ENCODE measurements at regions not wholly inside any gene's neighbourhood (a gene's known extent, or its start where the extent isn't known, plus 50 kb on each side); places are given as distances from the start of the nearest gene placed in this dataset.

GRCh38 chr1:60228041-60228491, 154.5 kb upstream of the C1orf87 start:
- TF ChIP-seq SUZ12 (IDR thresholded peaks at IDR 0.05; ENCODE audit: extremely low read depth, insufficient read depth, insufficient read length), result no peak
- TF ChIP-seq YY1 (IDR thresholded peaks at IDR 0.05; ENCODE audit: insufficient read depth, insufficient read length), result no peak
- no peak for TF ChIP-seq ZNF274 (IDR thresholded peaks at IDR 0.05; ENCODE audit: low read depth, low read length)
- no peaks in the 10 kb centered on the region for H3K4me1 ChIP-seq (ENCODE audit: insufficient read depth, insufficient read length)
- DNase-seq (ENCODE audit: low read depth, low spot score), result no peak

GRCh38 chr1:60227601-60228000, 154.0 kb upstream of the C1orf87 start:
- Histone ChIP-seq H3K4me3 (ENCODE audit: insufficient read length, low read depth) (no peak overlapping the region), H3K36me3 (ENCODE audit: insufficient read depth, insufficient read length, low read length) (no peaks in the 10 kb centered on the region), H3K4me1 (ENCODE audit: insufficient read depth, insufficient read length) (no peaks in the 10 kb centered on the region), H3K9me3 (ENCODE audit: insufficient read depth, low read length) (no peaks in the 10 kb centered on the region), H3K9ac (ENCODE audit: insufficient read length, low read depth) (no peak overlapping the region), H3K27me3 (ENCODE audit: insufficient read depth, insufficient read length) (no peaks in the 10 kb centered on the region)
- DNase-seq (ENCODE audit: low read depth, low spot score), result no peak
- TF ChIP-seq SUZ12 (IDR thresholded peaks at IDR 0.05; ENCODE audit: extremely low read depth, insufficient read depth, insufficient read length), result no peak
- TF ChIP-seq ZNF274 (IDR thresholded peaks at IDR 0.05; ENCODE audit: low read depth, low read length), result no peak
- TF ChIP-seq YY1 (IDR thresholded peaks at IDR 0.05; ENCODE audit: insufficient read depth, insufficient read length), result no peak

More at GRCh38 chr1:60228041-60228491, 154.5 kb upstream of the C1orf87 start:
- no peak overlapping the region for H3K4me3 ChIP-seq (ENCODE audit: insufficient read length, low read depth)
- H3K9ac ChIP-seq (ENCODE audit: insufficient read length, low read depth), result no peak overlapping the region
- no peaks in the 10 kb centered on the region for H3K36me3 ChIP-seq (ENCODE audit: insufficient read depth, insufficient read length, low read length)
- no peaks in the 10 kb centered on the region for H3K9me3 ChIP-seq (ENCODE audit: insufficient read depth, low read length)
- no peaks in the 10 kb centered on the region for H3K27me3 ChIP-seq (ENCODE audit: insufficient read depth, insufficient read length)

GRCh38 chr1:60225486-60225885, 151.9 kb upstream of the C1orf87 start:
- Histone ChIP-seq H3K9me3 (ENCODE audit: insufficient read depth, low read length) (no peaks in the 10 kb centered on the region), H3K4me3 (ENCODE audit: insufficient read length, low read depth) (no peak overlapping the region), H3K27me3 (ENCODE audit: insufficient read depth, insufficient read length) (no peaks in the 10 kb centered on the region), H3K9ac (ENCODE audit: insufficient read length, low read depth) (no peak overlapping the region), H3K4me1 (ENCODE audit: insufficient read depth, insufficient read length) (no peaks in the 10 kb centered on the region), H3K36me3 (ENCODE audit: insufficient read depth, insufficient read length, low read length) (no peaks in the 10 kb centered on the region)
- no peak for DNase-seq (ENCODE audit: low read depth, low spot score)
- TF ChIP-seq SUZ12 (IDR thresholded peaks at IDR 0.05; ENCODE audit: extremely low read depth, insufficient read depth, insufficient read length), result no peak
- no peak for TF ChIP-seq YY1 (IDR thresholded peaks at IDR 0.05; ENCODE audit: insufficient read depth, insufficient read length)
- no peak for TF ChIP-seq ZNF274 (IDR thresholded peaks at IDR 0.05; ENCODE audit: low read depth, low read length)

GRCh38 chr1:60224523-60224922, 151.0 kb upstream of the C1orf87 start:
- Histone ChIP-seq H3K4me3 (ENCODE audit: insufficient read length, low read depth) (no peak overlapping the region), H3K27me3 (ENCODE audit: insufficient read depth, insufficient read length) (no peaks in the 10 kb centered on the region), H3K9ac (ENCODE audit: insufficient read length, low read depth) (no peak overlapping the region), H3K4me1 (ENCODE audit: insufficient read depth, insufficient read length) (no peaks in the 10 kb centered on the region), H3K9me3 (ENCODE audit: insufficient read depth, low read length) (no peaks in the 10 kb centered on the region), H3K36me3 (ENCODE audit: insufficient read depth, insufficient read length, low read length) (no peaks in the 10 kb centered on the region)
- TF ChIP-seq ZNF274 (IDR thresholded peaks at IDR 0.05; ENCODE audit: low read depth, low read length), result no peak
- no peak for DNase-seq (ENCODE audit: low read depth, low spot score)

GRCh38 chr1:60223158-60223557, 149.6 kb upstream of the C1orf87 start:
- TF ChIP-seq ZNF274 (IDR thresholded peaks at IDR 0.05; ENCODE audit: low read depth, low read length), result no peak
- no peak for TF ChIP-seq SUZ12 (IDR thresholded peaks at IDR 0.05; ENCODE audit: extremely low read depth, insufficient read depth, insufficient read length)
- no peak for TF ChIP-seq YY1 (IDR thresholded peaks at IDR 0.05; ENCODE audit: insufficient read depth, insufficient read length)
- H3K9ac ChIP-seq (ENCODE audit: insufficient read length, low read depth), result no peak overlapping the region
- no peak for DNase-seq (ENCODE audit: low read depth, low spot score)

GRCh38 chr1:60222360-60223115, 149.0 kb upstream of the C1orf87 start:
- Histone ChIP-seq H3K4me1 (ENCODE audit: insufficient read depth, insufficient read length) (no peaks in the 10 kb centered on the region), H3K27me3 (ENCODE audit: insufficient read depth, insufficient read length) (no peaks in the 10 kb centered on the region), H3K9ac (ENCODE audit: insufficient read length, low read depth) (no peak overlapping the region), H3K36me3 (ENCODE audit: insufficient read depth, insufficient read length, low read length) (no peaks in the 10 kb centered on the region), H3K4me3 (ENCODE audit: insufficient read length, low read depth) (no peak overlapping the region), H3K9me3 (ENCODE audit: insufficient read depth, low read length) (no peaks in the 10 kb centered on the region)
- DNase-seq (ENCODE audit: low read depth, low spot score), result no peak
- no peak for TF ChIP-seq ZNF274 (IDR thresholded peaks at IDR 0.05; ENCODE audit: low read depth, low read length)
- TF ChIP-seq YY1 (IDR thresholded peaks at IDR 0.05; ENCODE audit: insufficient read depth, insufficient read length), result no peak
- no peak for TF ChIP-seq SUZ12 (IDR thresholded peaks at IDR 0.05; ENCODE audit: extremely low read depth, insufficient read depth, insufficient read length)

More at GRCh38 chr1:60223158-60223557, 149.6 kb upstream of the C1orf87 start:
- Histone ChIP-seq H3K4me1 (ENCODE audit: insufficient read depth, insufficient read length) (no peaks in the 10 kb centered on the region), H3K4me3 (ENCODE audit: insufficient read length, low read depth) (no peak overlapping the region), H3K27me3 (ENCODE audit: insufficient read depth, insufficient read length) (no peaks in the 10 kb centered on the region), H3K36me3 (ENCODE audit: insufficient read depth, insufficient read length, low read length) (no peaks in the 10 kb centered on the region), H3K9me3 (ENCODE audit: insufficient read depth, low read length) (no peaks in the 10 kb centered on the region)

GRCh38 chr1:60213253-60213652, 139.7 kb upstream of the C1orf87 start:
- Histone ChIP-seq H3K4me3 (ENCODE audit: insufficient read length, low read depth) (no peak overlapping the region), H3K9ac (ENCODE audit: insufficient read length, low read depth) (no peak overlapping the region), H3K27me3 (ENCODE audit: insufficient read depth, insufficient read length) (no peaks in the 10 kb centered on the region), H3K9me3 (ENCODE audit: insufficient read depth, low read length) (no peaks in the 10 kb centered on the region), H3K36me3 (ENCODE audit: insufficient read depth, insufficient read length, low read length) (no peaks in the 10 kb centered on the region), H3K4me1 (ENCODE audit: insufficient read depth, insufficient read length) (no peaks in the 10 kb centered on the region)
- no peak for DNase-seq (ENCODE audit: low read depth, low spot score)
- no peak for TF ChIP-seq SUZ12 (IDR thresholded peaks at IDR 0.05; ENCODE audit: extremely low read depth, insufficient read depth, insufficient read length)
- no peak for TF ChIP-seq YY1 (IDR thresholded peaks at IDR 0.05; ENCODE audit: insufficient read depth, insufficient read length)
- TF ChIP-seq ZNF274 (IDR thresholded peaks at IDR 0.05; ENCODE audit: low read depth, low read length), result no peak
